HUES6 (cell line): ENCODE measurements at regions not wholly inside any gene's neighbourhood (a gene's known extent, or its start where the extent isn't known, plus 50 kb on each side); places are given as distances from the start of the nearest gene placed in this dataset.
"Not testable (repeated sequence)": the region's sequence is repeated elsewhere in the genome, so short reads cannot be mapped to it uniquely, and the experiment has no call there.

Experiments
- H3K27ac ChIP-seq: 2 replicates; pipeline ENCODE4 v1.7.0; 2013; ENCODE audit warnings: low read depth, mild to moderate bottlenecking, low read length, inconsistent platforms
- H3K27me3 ChIP-seq: 2 replicates; pipeline ENCODE4 v1.6.1; 2013; ENCODE audit warnings: low read length; ENCODE audit not compliant: control insufficient read depth, insufficient read depth
- H3K36me3 ChIP-seq: 2 replicates; pipeline ENCODE4 v1.6.1; 2013; ENCODE audit warnings: low read length; ENCODE audit not compliant: control insufficient read depth, insufficient read depth
- H3K4me1 ChIP-seq: 2 replicates; pipeline ENCODE4 v1.6.1; 2013; ENCODE audit warnings: low read length; ENCODE audit not compliant: control insufficient read depth, insufficient read depth
- H3K4me3 ChIP-seq: 2 replicates; pipeline ENCODE4 v1.5.1; 2013; ENCODE audit warnings: low read depth, low read length
- H3K9ac ChIP-seq: one replicate; pipeline ENCODE4 v1.6.1; 2013; ENCODE audit warnings: mild to moderate bottlenecking, low read length
- H3K9me3 ChIP-seq: 2 replicates; pipeline ENCODE4 v1.6.1; 2013; ENCODE audit warnings: low read depth, low read length; ENCODE audit not compliant: control insufficient read depth, insufficient read depth

DNA sequence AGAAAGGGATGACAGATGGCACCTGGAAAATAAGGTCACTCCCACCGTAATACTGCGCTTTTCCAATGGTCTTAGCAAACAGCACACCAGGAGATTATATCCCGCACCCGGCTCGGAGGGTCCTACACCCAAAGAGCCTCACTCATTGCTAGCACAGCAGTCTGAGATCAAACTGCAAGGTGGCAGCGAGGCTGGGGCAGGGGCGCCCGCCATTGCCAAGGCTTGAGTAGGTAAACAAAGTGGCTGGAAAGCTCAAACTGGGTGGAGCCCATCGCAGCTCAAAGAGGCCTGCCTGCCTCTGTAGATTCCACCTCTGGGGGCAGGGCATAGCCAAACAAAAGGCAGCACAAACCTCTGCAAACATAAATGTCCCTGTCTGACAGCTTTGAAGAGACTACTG lies 953.8 kb upstream of the EPHA6 start:
- not testable (repeated sequence) for H3K36me3 ChIP-seq, H3K27ac ChIP-seq, H3K9ac ChIP-seq, H3K4me1 ChIP-seq, H3K27me3 ChIP-seq, H3K4me3 ChIP-seq
- peaks cover 17% of the 10 kb centered on the region for H3K9me3 ChIP-seq

DNA sequence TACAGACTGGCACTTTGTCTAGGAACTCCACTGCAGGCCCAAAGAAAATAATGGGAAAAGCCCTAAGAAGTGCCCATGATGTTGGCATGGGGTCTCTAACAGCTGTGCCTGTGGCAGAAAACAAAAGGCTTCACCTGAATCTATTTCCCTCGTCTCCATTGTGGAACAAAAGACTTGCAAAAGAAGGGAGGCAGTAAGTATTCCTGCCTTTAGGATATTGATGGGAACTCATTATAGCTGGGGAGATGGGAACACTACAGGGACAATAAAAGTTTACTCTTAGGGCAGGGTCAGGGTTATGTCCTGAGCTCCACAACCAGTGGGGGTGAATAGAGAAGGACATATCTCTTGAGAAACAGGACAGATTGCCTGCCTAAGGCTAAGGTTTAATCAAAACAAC lies 930.6 kb upstream of the EPHA6 start:
- H3K36me3 ChIP-seq, result no peaks in the 10 kb centered on the region
- no peak overlapping the region for H3K4me3 ChIP-seq
- no peak overlapping the region for H3K9ac ChIP-seq
- H3K9me3 ChIP-seq, result no peaks in the 10 kb centered on the region
- H3K27ac ChIP-seq, result no peak overlapping the region
- H3K27me3 ChIP-seq, result peaks cover 13% of the 10 kb centered on the region; the same call in 1 of the 2 replicates
- peaks cover 6% of the 10 kb centered on the region; the same call in 1 of the 2 replicates for H3K4me1 ChIP-seq

- Histone ChIP-seq H3K27ac (no peak overlapping the region), H3K4me3 (no peak overlapping the region), H3K27me3 (peaks cover 13% of the 10 kb centered on the region; the same call in 1 of the 2 replicates), H3K36me3 (no peaks in the 10 kb centered on the region), H3K9me3 (no peaks in the 10 kb centered on the region), H3K4me1 (peaks cover 6% of the 10 kb centered on the region; the same call in 1 of the 2 replicates), H3K9ac (no peak overlapping the region)
Observed at GRCh38 chr3:95886616-95887015, 927.8 kb upstream of the EPHA6 start.

- Histone ChIP-seq H3K4me3 (no peak overlapping the region), H3K27ac (no peak overlapping the region), H3K4me1 (peaks cover 6% of the 10 kb centered on the region; the same call in 1 of the 2 replicates), H3K9ac (no peak overlapping the region), H3K9me3 (no peaks in the 10 kb centered on the region), H3K27me3 (peaks cover 9% of the 10 kb centered on the region; the same call in 1 of the 2 replicates), H3K36me3 (no peaks in the 10 kb centered on the region)
Observed at GRCh38 chr3:95887114-95887513, 927.3 kb upstream of the EPHA6 start.

GRCh38 chr3:95894820-95895219 lies 919.6 kb upstream of the EPHA6 start:
- Histone ChIP-seq H3K27ac (no peak overlapping the region), H3K27me3 (no peaks in the 10 kb centered on the region), H3K4me3 (no peak overlapping the region), H3K4me1 (no peaks in the 10 kb centered on the region), H3K36me3 (no peaks in the 10 kb centered on the region), H3K9me3 (0 out of 2 replicates have a peak, but pooled peaks cover 3% of the 10 kb centered on the region), H3K9ac (no peak overlapping the region)

GRCh38 chr3:95899494-95899893 lies 914.9 kb upstream of the EPHA6 start:
- Histone ChIP-seq H3K36me3 (no peaks in the 10 kb centered on the region), H3K4me3 (no peak overlapping the region), H3K27ac (no peak overlapping the region), H3K4me1 (no peaks in the 10 kb centered on the region), H3K27me3 (no peaks in the 10 kb centered on the region), H3K9me3 (no peaks in the 10 kb centered on the region), H3K9ac (no peak overlapping the region)

DNA sequence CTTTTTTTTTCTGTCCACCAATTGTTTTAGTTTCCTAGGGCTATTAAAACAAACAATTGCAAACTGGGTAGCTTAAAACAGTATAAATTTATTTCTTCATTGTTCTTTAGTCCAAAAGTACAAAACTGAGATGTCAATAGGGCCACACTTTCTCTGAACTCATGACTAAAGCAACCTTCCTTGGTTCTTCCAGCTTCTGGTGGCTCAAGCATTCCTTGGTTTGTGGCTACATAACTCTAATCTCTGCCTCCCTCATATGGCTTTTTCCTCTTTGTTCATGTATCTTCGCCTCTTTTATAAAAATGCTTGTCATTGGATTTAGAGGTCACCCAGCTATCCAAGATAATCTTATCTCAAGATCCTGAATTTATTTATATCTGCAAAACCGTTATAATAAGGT lies 914.5 kb upstream of the EPHA6 start:
- Histone ChIP-seq H3K4me3 (no peak overlapping the region), H3K27ac (no peak overlapping the region), H3K36me3 (no peaks in the 10 kb centered on the region), H3K4me1 (no peaks in the 10 kb centered on the region), H3K9me3 (no peaks in the 10 kb centered on the region), H3K27me3 (no peaks in the 10 kb centered on the region), H3K9ac (no peak overlapping the region)

- Histone ChIP-seq H3K4me1 (no peaks in the 10 kb centered on the region), H3K9me3 (no peaks in the 10 kb centered on the region), H3K27ac (no peak overlapping the region), H3K4me3 (no peak overlapping the region), H3K27me3 (no peaks in the 10 kb centered on the region), H3K36me3 (no peaks in the 10 kb centered on the region), H3K9ac (no peak overlapping the region)
Observed at GRCh38 chr3:95901948-95902347, 912.4 kb upstream of the EPHA6 start.

DNA sequence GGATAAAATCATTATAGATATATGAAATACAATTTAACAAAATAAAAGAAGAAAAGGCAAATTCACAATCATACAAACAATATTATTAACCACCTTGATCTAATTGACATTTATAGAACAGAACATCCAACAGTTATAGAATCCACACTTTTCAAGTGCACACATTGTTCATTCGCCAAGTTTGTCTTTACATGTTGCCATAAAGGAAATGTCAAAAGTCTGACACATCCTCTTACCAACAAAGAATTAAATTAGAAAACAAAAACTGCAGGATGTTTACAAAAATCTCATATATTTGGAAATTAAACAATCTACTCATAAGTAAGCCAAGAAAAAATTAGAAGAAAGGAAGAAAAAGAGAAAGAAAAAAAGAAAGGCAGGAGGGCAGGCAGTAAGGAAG lies 909.2 kb upstream of the EPHA6 start:
- no peaks in the 10 kb centered on the region for H3K4me1 ChIP-seq
- H3K4me3 ChIP-seq, result no peak overlapping the region
- H3K27me3 ChIP-seq, result no peaks in the 10 kb centered on the region
- no peaks in the 10 kb centered on the region for H3K36me3 ChIP-seq
- H3K9ac ChIP-seq, result no peak overlapping the region
- no peak overlapping the region for H3K27ac ChIP-seq
- H3K9me3 ChIP-seq, result 0 out of 2 replicates have a peak, but pooled peaks cover 2% of the 10 kb centered on the region

DNA sequence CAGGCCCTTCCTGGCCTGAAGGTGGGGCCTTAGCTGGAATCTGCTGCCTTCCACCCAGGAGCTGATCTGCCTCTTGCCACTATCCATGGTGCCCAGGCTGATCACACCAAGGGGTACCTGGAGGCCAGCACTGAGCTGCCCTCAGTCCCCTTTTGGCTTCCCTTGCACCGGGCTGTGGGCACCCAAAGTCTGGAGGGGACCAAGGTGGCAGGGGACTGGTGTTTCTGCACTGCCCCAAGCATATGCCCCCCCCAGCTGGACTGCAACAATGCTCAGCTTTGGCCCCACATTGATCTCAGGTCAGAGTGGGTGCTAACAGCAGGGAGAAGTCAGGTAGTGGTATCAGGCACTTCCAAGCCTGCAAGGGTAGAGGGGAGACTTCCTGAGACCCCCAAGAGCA lies 902.6 kb upstream of the EPHA6 start:
- Histone ChIP-seq H3K4me1 (no peaks in the 10 kb centered on the region), H3K27ac (no peak overlapping the region), H3K4me3 (no peak overlapping the region), H3K27me3 (no peaks in the 10 kb centered on the region), H3K9ac (no peak overlapping the region), H3K36me3 (no peaks in the 10 kb centered on the region), H3K9me3 (peaks cover 20% of the 10 kb centered on the region)

GRCh38 chr3:95923496-95924210 lies 890.7 kb upstream of the EPHA6 start:
- H3K4me3 ChIP-seq, result no peak overlapping the region
- H3K4me1 ChIP-seq, result peaks cover 23% of the 10 kb centered on the region
- H3K27me3 ChIP-seq, result no peaks in the 10 kb centered on the region
- H3K36me3 ChIP-seq, result no peaks in the 10 kb centered on the region
- no peak overlapping the region for H3K9ac ChIP-seq
- 0 out of 2 replicates have a peak, but pooled peaks cover 3% of the 10 kb centered on the region for H3K9me3 ChIP-seq
- H3K27ac ChIP-seq, result no peak overlapping the region
